Tibial nerve (tissue), 3 donors: ENCODE measurements at regions not wholly inside any gene's neighbourhood (a gene's known extent, or its start where the extent isn't known, plus 50 kb on each side); places are given as distances from the start of the nearest gene placed in this dataset.

Experiments used
- CTCF ChIP-seq, 5 experiments: fragments of 200-600 bp in 3 of 5; fragments of 450-650 bp in 2 of 5; sonication (generic) in 3 of 5; IDR thresholded peaks; one replicate each; pipeline ENCODE4 v1.5.1; 2016 to 2019; ENCODE audit warnings: antibody characterized with exemption in 5 of 5, mild to moderate bottlenecking in 3 of 5, moderate library complexity in 2 of 5
- POLR2A ChIP-seq, 2 donors: fragments of 450-650 bp; IDR thresholded peaks; one replicate each; pipeline ENCODE4 v1.6.1; 2017; ENCODE audit warnings: antibody characterized with exemption in 2 of 2, mild to moderate bottlenecking in 2 of 2, moderate library complexity in 2 of 2

- TF ChIP-seq CTCF (IDR thresholded peaks at IDR 0.05) (no peak), POLR2A (IDR thresholded peaks at IDR 0.05) (no peak)
Measured at GRCh38 chr9:89774858-89775370, 170.1 kb downstream of the GADD45G start.
